ENCODE measurements at regions not wholly inside any gene's neighbourhood (a gene's known extent, or its start where the extent isn't known, plus 50 kb on each side); places are given as distances from the start of the nearest gene placed in this dataset.

DNA sequence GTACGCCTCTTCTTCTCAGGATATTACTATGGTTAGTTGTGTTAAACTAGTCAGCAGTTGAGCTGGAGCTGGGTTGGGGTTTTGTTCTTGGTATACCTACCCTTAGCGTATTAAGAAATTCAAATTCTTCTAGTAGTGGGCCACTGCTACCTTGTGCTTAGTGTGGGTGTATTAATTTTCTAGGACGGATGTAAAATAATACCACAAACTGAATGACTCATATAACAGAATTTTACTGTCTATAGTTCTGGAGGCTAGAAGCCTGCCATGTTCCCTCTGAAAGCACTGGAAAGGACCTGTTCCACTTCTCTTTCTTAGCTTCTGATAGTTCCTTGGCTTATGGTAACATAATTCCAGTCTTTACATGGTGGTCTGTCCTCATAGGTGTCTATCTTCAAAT lies 1274.7 kb downstream of the ADGRL3 start:
- Histone ChIP-seq H3K9me3 (no peaks in the 10 kb centered on the region), H3K4me3 (no peak overlapping the region), H3K27me3 (no peaks in the 10 kb centered on the region), H3K27ac (no peak overlapping the region), H3K4me1 (ENCODE audit: insufficient read depth) (no peaks in the 10 kb centered on the region), H3K36me3 (no peaks in the 10 kb centered on the region)
- intact Hi-C loops (cut with DNase I): no loop called here
- no peak for DNase-seq
- TF ChIP-seq EP300 (IDR thresholded peaks at IDR 0.05) (no peak), POLR2A (IDR thresholded peaks at IDR 0.05) (no peak)
- TF ChIP-seq, protein P1, sequence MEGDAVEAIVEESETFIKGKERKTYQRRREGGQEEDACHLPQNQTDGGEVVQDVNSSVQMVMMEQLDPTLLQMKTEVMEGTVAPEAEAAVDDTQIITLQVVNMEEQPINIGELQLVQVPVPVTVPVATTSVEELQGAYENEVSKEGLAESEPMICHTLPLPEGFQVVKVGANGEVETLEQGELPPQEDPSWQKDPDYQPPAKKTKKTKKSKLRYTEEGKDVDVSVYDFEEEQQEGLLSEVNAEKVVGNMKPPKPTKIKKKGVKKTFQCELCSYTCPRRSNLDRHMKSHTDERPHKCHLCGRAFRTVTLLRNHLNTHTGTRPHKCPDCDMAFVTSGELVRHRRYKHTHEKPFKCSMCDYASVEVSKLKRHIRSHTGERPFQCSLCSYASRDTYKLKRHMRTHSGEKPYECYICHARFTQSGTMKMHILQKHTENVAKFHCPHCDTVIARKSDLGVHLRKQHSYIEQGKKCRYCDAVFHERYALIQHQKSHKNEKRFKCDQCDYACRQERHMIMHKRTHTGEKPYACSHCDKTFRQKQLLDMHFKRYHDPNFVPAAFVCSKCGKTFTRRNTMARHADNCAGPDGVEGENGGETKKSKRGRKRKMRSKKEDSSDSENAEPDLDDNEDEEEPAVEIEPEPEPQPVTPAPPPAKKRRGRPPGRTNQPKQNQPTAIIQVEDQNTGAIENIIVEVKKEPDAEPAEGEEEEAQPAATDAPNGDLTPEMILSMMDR (IDR thresholded peaks at IDR 0.05): no peak
- WGBS, 3 donors: 88 to 91% (median 90%) methylated on average over 3 of the region's 3 CpGs

DNA sequence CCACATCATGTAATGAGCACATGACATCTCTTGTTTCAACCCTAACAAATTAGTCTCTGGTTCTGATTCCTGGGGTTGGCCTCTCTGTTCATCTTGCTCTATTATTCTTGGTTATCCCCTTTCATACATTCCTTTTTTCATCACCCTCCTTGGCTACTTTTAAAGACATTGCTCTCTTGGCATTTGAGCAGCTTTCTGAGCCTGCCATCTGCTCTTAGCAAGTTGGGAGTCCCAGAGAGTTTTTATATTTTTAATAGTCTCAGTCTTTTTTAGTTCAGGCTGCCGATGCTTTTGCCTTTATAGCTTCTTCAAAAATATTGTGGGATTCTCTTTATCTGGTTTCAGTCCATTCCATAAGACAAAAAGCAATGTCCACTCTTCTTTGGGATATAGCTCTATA lies 1270.9 kb downstream of the ADGRL3 start:
- Histone ChIP-seq H3K27me3 (no peaks in the 10 kb centered on the region), H3K27ac (no peak overlapping the region), H3K4me3 (no peak overlapping the region), H3K36me3 (no peaks in the 10 kb centered on the region), H3K9me3 (no peaks in the 10 kb centered on the region), H3K4me1 (ENCODE audit: insufficient read depth) (no peaks in the 10 kb centered on the region)
- TF ChIP-seq EP300 (IDR thresholded peaks at IDR 0.05): no peak
- TF ChIP-seq, protein P1 (IDR thresholded peaks at IDR 0.05): no peak
- no peak for TF ChIP-seq POLR2A (IDR thresholded peaks at IDR 0.05)
- WGBS, 3 donors: 70 to 85% (median 76%) methylated on average over 1 of the region's 1 CpG
- intact Hi-C loops (cut with DNase I): no loop called here
- no peak for DNase-seq

DNA sequence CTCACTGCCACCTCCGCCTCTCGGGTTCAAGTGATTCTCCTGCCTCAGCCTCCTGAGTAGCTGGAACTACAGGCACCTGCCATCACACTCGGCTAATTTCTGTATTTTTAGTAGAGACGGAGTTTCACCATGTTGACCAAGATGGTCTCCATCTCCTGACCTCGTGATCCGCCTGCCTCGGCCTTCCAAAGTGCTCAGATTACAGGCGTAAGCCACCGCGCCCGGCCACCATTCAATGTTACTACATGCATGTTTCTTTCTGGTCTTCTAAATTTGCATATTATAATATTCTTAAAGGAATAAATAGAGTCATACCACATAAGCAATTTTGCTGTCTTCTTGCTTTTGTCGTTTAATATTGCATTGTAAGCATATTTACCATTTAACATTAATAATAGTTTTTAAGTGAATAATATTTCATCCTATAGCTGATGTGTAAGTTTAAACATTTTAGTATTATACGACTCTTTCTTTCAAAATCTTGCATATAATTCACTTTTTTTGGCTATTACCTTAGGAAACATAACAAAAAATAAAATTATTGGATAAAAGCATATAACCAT lies 1270.4 kb downstream of the ADGRL3 start:
- no peak overlapping the region for H3K4me3 ChIP-seq
- TF ChIP-seq, protein P1 (IDR thresholded peaks at IDR 0.05): no peak
- TF ChIP-seq EP300 (IDR thresholded peaks at IDR 0.05) (no peak), POLR2A (IDR thresholded peaks at IDR 0.05) (no peak)
- H3K27ac ChIP-seq: no peak overlapping the region
- H3K36me3 ChIP-seq: no peaks in the 10 kb centered on the region
- intact Hi-C loops (cut with DNase I): no loop called here
- H3K4me1 ChIP-seq (ENCODE audit: insufficient read depth): no peaks in the 10 kb centered on the region
- 94 to 96% (median 96%) methylated on average over 13 of the region's 13 CpGs for WGBS, 3 donors
- no peaks in the 10 kb centered on the region for H3K9me3 ChIP-seq
- DNase-seq: no peak
- no peaks in the 10 kb centered on the region for H3K27me3 ChIP-seq

DNA sequence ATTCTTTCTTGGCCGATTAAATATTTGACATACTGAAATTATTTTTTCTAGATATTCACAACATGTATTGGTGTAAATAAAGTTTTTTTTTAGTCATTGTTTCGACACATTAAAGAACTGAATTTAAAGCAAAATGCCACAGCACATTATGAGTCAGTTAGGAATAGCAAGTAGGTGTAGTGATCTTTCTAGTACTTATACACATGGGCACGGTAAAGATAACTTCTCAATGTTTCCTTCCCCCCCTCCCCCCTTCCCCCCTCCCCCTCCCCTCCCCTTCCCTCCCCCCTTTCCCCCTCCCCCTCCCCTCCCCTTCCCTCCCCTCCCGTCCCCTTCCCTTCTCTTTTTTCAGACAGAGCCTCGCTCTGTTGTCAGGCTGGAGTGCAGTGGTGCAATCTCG lies 1269.9 kb downstream of the ADGRL3 start:
- Histone ChIP-seq H3K4me3 (no peak overlapping the region), H3K27ac (no peak overlapping the region), H3K9me3 (no peaks in the 10 kb centered on the region), H3K27me3 (no peaks in the 10 kb centered on the region), H3K36me3 (no peaks in the 10 kb centered on the region), H3K4me1 (ENCODE audit: insufficient read depth) (no peaks in the 10 kb centered on the region)
- 55 to 78% (median 75%) methylated on average over 4 to 6 of the region's 6 CpGs for WGBS, 3 donors
- TF ChIP-seq EP300 (IDR thresholded peaks at IDR 0.05): no peak
- no peak for DNase-seq
- intact Hi-C loops (cut with DNase I): no loop called here

DNA sequence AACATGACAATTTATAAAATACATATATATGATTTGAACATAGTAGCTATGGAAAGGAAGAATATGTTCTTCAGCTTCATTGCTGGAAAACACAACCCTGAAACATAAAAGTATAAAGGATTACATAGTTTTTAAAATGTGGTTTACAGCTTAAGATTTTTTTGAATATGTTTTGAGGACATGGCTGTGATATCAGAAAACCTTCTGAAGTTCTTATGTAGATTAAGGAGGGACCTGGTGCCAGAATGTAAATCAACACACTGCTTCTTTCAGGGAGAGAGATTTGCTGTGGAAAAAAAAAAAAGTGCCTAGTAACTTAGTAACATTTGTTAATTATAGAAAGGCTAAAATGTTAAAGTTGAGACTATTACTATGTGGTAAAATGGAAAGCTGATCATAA lies 1261.8 kb downstream of the ADGRL3 start:
- no peaks in the 10 kb centered on the region for H3K27me3 ChIP-seq
- H3K9me3 ChIP-seq: no peaks in the 10 kb centered on the region
- H3K36me3 ChIP-seq: no peaks in the 10 kb centered on the region
- H3K4me1 ChIP-seq (ENCODE audit: insufficient read depth): no peaks in the 10 kb centered on the region
- no peak overlapping the region for H3K4me3 ChIP-seq
- no peak for TF ChIP-seq POLR2A (IDR thresholded peaks at IDR 0.05)
- TF ChIP-seq EP300 (IDR thresholded peaks at IDR 0.05): no peak
- TF ChIP-seq, protein P1 (IDR thresholded peaks at IDR 0.05): no peak
- DNase-seq: no peak
- intact Hi-C loops (cut with DNase I): no loop called here
- H3K27ac ChIP-seq: no peak overlapping the region

All from ovary (tissue), 7 donors.